ENCODE measurements at regions not wholly inside any gene's neighbourhood (a gene's known extent, or its start where the extent isn't known, plus 50 kb on each side); places are given as distances from the start of the nearest gene placed in this dataset.

DNA sequence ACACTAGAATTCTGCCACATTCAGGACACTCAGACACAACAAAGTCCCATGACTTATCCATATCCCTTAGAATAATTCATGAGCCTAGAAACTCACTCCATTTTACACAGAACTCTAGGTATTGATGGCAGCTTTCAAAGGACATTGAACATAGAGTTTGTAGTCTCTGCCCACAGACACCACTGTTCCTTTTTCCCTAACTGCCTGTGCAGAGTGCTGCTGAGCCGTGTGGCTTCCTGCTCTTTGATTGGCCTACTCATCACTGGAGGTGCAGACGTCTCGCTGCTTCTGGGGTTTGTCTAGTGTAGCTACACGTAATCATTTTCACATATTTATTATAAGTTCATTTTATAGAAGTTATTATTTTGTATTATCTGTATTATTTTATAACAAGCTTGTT is 407.6 kb downstream of the PREX1 start:
- no peak overlapping the region for H3K27ac ChIP-seq (ENCODE audit: low read length)
- no peak overlapping the region for H3K4me3 ChIP-seq (ENCODE audit: low read depth in 1 of 2, low read length in 2 of 2)
- no peak overlapping the region for H3K4me2 ChIP-seq (ENCODE audit: insufficient read depth, low read length)
- no peaks in the 10 kb centered on the region for H3K9me3 ChIP-seq (ENCODE audit: insufficient read depth, low read length, severe bottlenecking)
- DNase-seq (no peak), ATAC-seq (ENCODE audit: insufficient read depth, low read depth) (no peak)
- H2AFZ ChIP-seq (ENCODE audit: low read depth, low read length): no peak overlapping the region
- H3K79me2 ChIP-seq (ENCODE audit: insufficient read depth, low read length): no peaks in the 10 kb centered on the region
- no peak overlapping the region for H3K9ac ChIP-seq (ENCODE audit: low read depth, low read length)
- no peaks in the 10 kb centered on the region for H4K20me1 ChIP-seq (ENCODE audit: insufficient read depth, low read length)
- no peak for TF ChIP-seq EZH2 (IDR thresholded peaks at IDR 0.05; ENCODE audit: borderline replicate concordance, low read depth, low read length, severe bottlenecking)
- TF ChIP-seq, protein P1, sequence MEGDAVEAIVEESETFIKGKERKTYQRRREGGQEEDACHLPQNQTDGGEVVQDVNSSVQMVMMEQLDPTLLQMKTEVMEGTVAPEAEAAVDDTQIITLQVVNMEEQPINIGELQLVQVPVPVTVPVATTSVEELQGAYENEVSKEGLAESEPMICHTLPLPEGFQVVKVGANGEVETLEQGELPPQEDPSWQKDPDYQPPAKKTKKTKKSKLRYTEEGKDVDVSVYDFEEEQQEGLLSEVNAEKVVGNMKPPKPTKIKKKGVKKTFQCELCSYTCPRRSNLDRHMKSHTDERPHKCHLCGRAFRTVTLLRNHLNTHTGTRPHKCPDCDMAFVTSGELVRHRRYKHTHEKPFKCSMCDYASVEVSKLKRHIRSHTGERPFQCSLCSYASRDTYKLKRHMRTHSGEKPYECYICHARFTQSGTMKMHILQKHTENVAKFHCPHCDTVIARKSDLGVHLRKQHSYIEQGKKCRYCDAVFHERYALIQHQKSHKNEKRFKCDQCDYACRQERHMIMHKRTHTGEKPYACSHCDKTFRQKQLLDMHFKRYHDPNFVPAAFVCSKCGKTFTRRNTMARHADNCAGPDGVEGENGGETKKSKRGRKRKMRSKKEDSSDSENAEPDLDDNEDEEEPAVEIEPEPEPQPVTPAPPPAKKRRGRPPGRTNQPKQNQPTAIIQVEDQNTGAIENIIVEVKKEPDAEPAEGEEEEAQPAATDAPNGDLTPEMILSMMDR (IDR thresholded peaks at IDR 0.05; ENCODE audit: borderline replicate concordance, extremely low read depth, low read length, poor library complexity, severe bottlenecking): no peak
- no peaks in the 10 kb centered on the region for H3K27me3 ChIP-seq (ENCODE audit: insufficient read depth, low read length, poor library complexity)
- H3K36me3 ChIP-seq (ENCODE audit: insufficient read depth, low read length): no peaks in the 10 kb centered on the region
- H3K4me1 ChIP-seq (ENCODE audit: insufficient read depth, low read length): no peaks in the 10 kb centered on the region

DNA sequence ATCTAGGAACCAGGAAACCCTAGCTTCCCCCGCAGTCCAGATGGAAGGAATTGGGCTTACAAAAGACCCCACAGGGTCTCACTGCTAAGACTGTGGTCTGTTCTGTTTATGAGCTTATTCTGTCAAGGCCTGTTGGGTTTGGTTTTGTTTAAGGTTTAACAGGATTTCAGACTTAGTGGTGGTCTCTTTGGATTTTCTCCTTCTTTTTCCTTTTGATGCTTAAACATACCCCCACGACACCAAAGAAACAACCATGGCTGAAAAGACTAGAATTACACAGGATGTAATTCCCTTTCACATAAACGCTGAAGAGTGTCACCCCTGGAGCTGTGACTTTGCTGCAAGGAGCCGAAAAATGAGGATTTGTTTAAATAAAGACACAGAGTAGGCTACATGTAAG is 408.6 kb downstream of the PREX1 start:
- TF ChIP-seq, protein P1 (IDR thresholded peaks at IDR 0.05; ENCODE audit: borderline replicate concordance, extremely low read depth, low read length, poor library complexity, severe bottlenecking): no peak
- TF ChIP-seq EZH2 (IDR thresholded peaks at IDR 0.05; ENCODE audit: borderline replicate concordance, low read depth, low read length, severe bottlenecking): no peak
- no peaks in the 10 kb centered on the region for H3K4me1 ChIP-seq (ENCODE audit: insufficient read depth, low read length)
- no peak overlapping the region for H2AFZ ChIP-seq (ENCODE audit: low read depth, low read length)
- no peaks in the 10 kb centered on the region for H3K9me3 ChIP-seq (ENCODE audit: insufficient read depth, low read length, severe bottlenecking)
- no peaks in the 10 kb centered on the region for H4K20me1 ChIP-seq (ENCODE audit: insufficient read depth, low read length)
- ATAC-seq (ENCODE audit: insufficient read depth, low read depth) (no peak), DNase-seq (no peak)
- no peak overlapping the region for H3K4me2 ChIP-seq (ENCODE audit: insufficient read depth, low read length)
- H3K9ac ChIP-seq (ENCODE audit: low read depth, low read length): no peak overlapping the region
- no peak overlapping the region for H3K4me3 ChIP-seq (ENCODE audit: low read depth in 1 of 2, low read length in 2 of 2)
- H3K79me2 ChIP-seq (ENCODE audit: insufficient read depth, low read length): no peaks in the 10 kb centered on the region
- no peaks in the 10 kb centered on the region for H3K36me3 ChIP-seq (ENCODE audit: insufficient read depth, low read length)
- no peaks in the 10 kb centered on the region for H3K27me3 ChIP-seq (ENCODE audit: insufficient read depth, low read length, poor library complexity)
- no peak overlapping the region for H3K27ac ChIP-seq (ENCODE audit: low read length)

DNA sequence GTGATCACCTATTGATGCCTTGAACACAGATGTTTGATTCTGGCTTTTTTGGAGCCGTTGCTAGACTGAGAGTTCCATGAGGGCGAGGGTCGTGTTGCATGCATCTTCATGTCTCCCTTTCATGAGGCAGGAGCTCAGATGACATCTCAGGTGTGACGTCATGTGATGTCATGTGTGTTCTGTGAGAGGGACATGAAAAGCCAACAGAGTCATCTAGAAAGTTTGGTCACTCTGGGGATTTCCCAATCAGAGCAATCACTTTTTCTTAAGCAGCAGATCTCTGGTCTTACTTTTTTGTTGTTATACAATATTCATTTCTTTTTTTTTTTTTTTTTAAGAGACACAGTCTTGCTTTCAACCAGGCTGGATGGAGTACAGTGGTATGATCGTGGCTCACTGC is 411.8 kb downstream of the PREX1 start:
- TF ChIP-seq EZH2 (IDR thresholded peaks at IDR 0.05; ENCODE audit: borderline replicate concordance, low read depth, low read length, severe bottlenecking): no peak
- TF ChIP-seq, protein P1 (IDR thresholded peaks at IDR 0.05; ENCODE audit: borderline replicate concordance, extremely low read depth, low read length, poor library complexity, severe bottlenecking): no peak
- ATAC-seq (ENCODE audit: insufficient read depth, low read depth) (no peak), DNase-seq (no peak)
- Histone ChIP-seq H3K4me2 (ENCODE audit: insufficient read depth, low read length) (no peak overlapping the region), H3K9me3 (ENCODE audit: insufficient read depth, low read length, severe bottlenecking) (no peaks in the 10 kb centered on the region), H3K27me3 (ENCODE audit: insufficient read depth, low read length, poor library complexity) (no peaks in the 10 kb centered on the region), H3K36me3 (ENCODE audit: insufficient read depth, low read length) (no peaks in the 10 kb centered on the region), H3K9ac (ENCODE audit: low read depth, low read length) (no peak overlapping the region), H3K79me2 (ENCODE audit: insufficient read depth, low read length) (no peaks in the 10 kb centered on the region), H3K27ac (ENCODE audit: low read length) (no peak overlapping the region), H3K4me3 (ENCODE audit: low read depth in 1 of 2, low read length in 2 of 2) (no peak overlapping the region), H4K20me1 (ENCODE audit: insufficient read depth, low read length) (no peaks in the 10 kb centered on the region), H3K4me1 (ENCODE audit: insufficient read depth, low read length) (no peaks in the 10 kb centered on the region), H2AFZ (ENCODE audit: low read depth, low read length) (no peak overlapping the region)

DNA sequence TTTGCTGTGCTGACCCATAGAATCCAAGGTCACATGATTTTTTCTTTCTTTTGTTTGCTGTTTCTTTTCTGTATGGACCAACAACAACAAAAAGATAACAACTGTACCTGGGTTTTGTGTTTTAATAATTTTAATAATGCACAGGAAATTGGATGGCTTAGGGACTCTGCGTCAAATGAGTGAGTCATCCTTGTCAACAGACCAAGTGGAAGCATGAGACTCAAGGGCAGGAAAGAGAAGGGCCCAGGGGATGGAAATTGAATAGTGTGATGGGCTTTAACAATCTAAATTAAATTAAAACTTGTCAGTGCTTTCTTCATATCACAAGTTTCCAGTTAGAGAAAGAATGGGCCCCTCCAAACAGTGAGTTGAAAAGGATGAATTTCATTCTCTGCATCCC is 413.0 kb downstream of the PREX1 start:
- Histone ChIP-seq H3K27me3 (ENCODE audit: insufficient read depth, low read length, poor library complexity) (no peaks in the 10 kb centered on the region), H3K9ac (ENCODE audit: low read depth, low read length) (no peak overlapping the region), H3K4me3 (ENCODE audit: low read depth in 1 of 2, low read length in 2 of 2) (no peak overlapping the region), H4K20me1 (ENCODE audit: insufficient read depth, low read length) (no peaks in the 10 kb centered on the region), H3K36me3 (ENCODE audit: insufficient read depth, low read length) (no peaks in the 10 kb centered on the region), H3K9me3 (ENCODE audit: insufficient read depth, low read length, severe bottlenecking) (no peaks in the 10 kb centered on the region), H3K4me1 (ENCODE audit: insufficient read depth, low read length) (no peaks in the 10 kb centered on the region), H3K4me2 (ENCODE audit: insufficient read depth, low read length) (no peak overlapping the region), H3K79me2 (ENCODE audit: insufficient read depth, low read length) (no peaks in the 10 kb centered on the region), H2AFZ (ENCODE audit: low read depth, low read length) (no peak overlapping the region), H3K27ac (ENCODE audit: low read length) (no peak overlapping the region)
- ATAC-seq (ENCODE audit: insufficient read depth, low read depth) (no peak), DNase-seq (no peak)
- TF ChIP-seq, protein P1 (IDR thresholded peaks at IDR 0.05; ENCODE audit: borderline replicate concordance, extremely low read depth, low read length, poor library complexity, severe bottlenecking): no peak
- no peak for TF ChIP-seq EZH2 (IDR thresholded peaks at IDR 0.05; ENCODE audit: borderline replicate concordance, low read depth, low read length, severe bottlenecking)
